ENCODE measurements at regions not wholly inside any gene's neighbourhood (a gene's known extent, or its start where the extent isn't known, plus 50 kb on each side); places are given as distances from the start of the nearest gene placed in this dataset.
"Not testable (repeated sequence)": the region's sequence is repeated elsewhere in the genome, so short reads cannot be mapped to it uniquely, and the experiment has no call there.

DNA sequence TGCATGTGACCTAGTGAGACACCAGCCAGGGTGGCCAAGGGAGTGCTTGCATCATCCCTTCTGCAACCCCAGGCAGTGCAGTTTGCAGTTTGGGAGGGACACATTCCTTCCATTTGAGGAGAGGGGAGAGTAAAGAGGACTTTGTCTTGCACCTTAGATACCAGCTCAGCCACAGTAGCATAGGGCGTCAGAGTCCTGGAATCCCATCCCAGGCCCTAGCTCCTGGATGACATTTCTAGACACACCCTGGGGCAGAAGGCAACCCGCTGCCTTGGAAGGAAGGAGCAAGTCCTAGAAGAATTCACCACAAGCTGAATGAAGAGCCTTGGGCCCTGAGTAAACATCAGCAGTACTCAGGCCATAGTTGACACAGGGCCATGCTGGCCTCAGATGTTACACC, 680.4 kb upstream of the IMPG1 start:
- Histone ChIP-seq H3K9me3 (ENCODE audit: insufficient read depth, low read depth, low read length) (no peaks in the 10 kb centered on the region), H3K4me2 (ENCODE audit: low read depth, low read length, poor library complexity, severe bottlenecking) (no peak overlapping the region), H3K4me3 (ENCODE audit: low read length, poor library complexity, severe bottlenecking) (no peak overlapping the region), H3K9me2 (replicated peaks; ENCODE audit: low read depth, low read length) (no peaks in the 10 kb centered on the region), H3K27me3 (ENCODE audit: insufficient read depth, low read length, poor library complexity, severe bottlenecking) (no peaks in the 10 kb centered on the region), H3K36me3 (ENCODE audit: insufficient read depth, low read length) (no peaks in the 10 kb centered on the region), H4K20me1 (ENCODE audit: insufficient read depth, low read length, poor library complexity, severe bottlenecking) (no peaks in the 10 kb centered on the region), H3K79me2 (ENCODE audit: insufficient read depth, low read length) (no peaks in the 10 kb centered on the region), H2AFZ (ENCODE audit: low read length) (no peak overlapping the region), H3K9ac (ENCODE audit: low read depth, low read length, poor library complexity, severe bottlenecking) (no peak overlapping the region), H3F3A (ENCODE audit: low read depth) (no peaks in the 10 kb centered on the region), H3K4me1 (ENCODE audit: insufficient read depth, low read length, poor library complexity, severe bottlenecking) (no peaks in the 10 kb centered on the region)
- TF ChIP-seq, protein P1, sequence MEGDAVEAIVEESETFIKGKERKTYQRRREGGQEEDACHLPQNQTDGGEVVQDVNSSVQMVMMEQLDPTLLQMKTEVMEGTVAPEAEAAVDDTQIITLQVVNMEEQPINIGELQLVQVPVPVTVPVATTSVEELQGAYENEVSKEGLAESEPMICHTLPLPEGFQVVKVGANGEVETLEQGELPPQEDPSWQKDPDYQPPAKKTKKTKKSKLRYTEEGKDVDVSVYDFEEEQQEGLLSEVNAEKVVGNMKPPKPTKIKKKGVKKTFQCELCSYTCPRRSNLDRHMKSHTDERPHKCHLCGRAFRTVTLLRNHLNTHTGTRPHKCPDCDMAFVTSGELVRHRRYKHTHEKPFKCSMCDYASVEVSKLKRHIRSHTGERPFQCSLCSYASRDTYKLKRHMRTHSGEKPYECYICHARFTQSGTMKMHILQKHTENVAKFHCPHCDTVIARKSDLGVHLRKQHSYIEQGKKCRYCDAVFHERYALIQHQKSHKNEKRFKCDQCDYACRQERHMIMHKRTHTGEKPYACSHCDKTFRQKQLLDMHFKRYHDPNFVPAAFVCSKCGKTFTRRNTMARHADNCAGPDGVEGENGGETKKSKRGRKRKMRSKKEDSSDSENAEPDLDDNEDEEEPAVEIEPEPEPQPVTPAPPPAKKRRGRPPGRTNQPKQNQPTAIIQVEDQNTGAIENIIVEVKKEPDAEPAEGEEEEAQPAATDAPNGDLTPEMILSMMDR (conservative IDR thresholded peaks at IDR 0.05; ENCODE audit: low read length): no peak
- no peak for TF ChIP-seq EZH2phosphoT487 (IDR thresholded peaks at IDR 0.05; ENCODE audit: borderline replicate concordance)

DNA sequence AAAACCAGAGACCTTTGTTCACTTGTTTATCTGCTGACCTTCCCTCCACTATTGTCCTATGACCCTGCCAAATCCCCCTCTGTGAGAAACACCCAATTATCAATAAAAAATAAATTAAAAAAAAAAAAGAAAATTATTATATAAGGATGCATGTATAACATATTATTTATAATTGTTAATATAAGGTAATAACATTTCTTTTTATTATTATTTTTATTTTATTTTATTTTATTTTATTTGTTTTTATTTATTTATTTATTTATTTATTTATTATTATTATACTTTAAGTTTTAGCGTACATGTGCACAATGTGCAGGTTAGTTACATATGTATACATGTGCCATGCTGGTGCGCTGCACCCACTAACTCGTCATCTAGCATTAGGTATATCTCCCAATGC, 672.9 kb upstream of the IMPG1 start:
- not testable (repeated sequence) for H3K4me1 ChIP-seq (ENCODE audit: insufficient read depth, low read length, poor library complexity, severe bottlenecking); H3K9me3 ChIP-seq (ENCODE audit: insufficient read depth, low read depth, low read length); H2AFZ ChIP-seq (ENCODE audit: low read length); H3K79me2 ChIP-seq (ENCODE audit: insufficient read depth, low read length); H3K27me3 ChIP-seq (ENCODE audit: insufficient read depth, low read length, poor library complexity, severe bottlenecking); H3K9me2 ChIP-seq (replicated peaks; ENCODE audit: low read depth, low read length); H3K4me2 ChIP-seq (ENCODE audit: low read depth, low read length, poor library complexity, severe bottlenecking); H4K20me1 ChIP-seq (ENCODE audit: insufficient read depth, low read length, poor library complexity, severe bottlenecking); H3F3A ChIP-seq (ENCODE audit: low read depth); H3K9ac ChIP-seq (ENCODE audit: low read depth, low read length, poor library complexity, severe bottlenecking); H3K36me3 ChIP-seq (ENCODE audit: insufficient read depth, low read length); H3K4me3 ChIP-seq (ENCODE audit: low read length, poor library complexity, severe bottlenecking)

DNA sequence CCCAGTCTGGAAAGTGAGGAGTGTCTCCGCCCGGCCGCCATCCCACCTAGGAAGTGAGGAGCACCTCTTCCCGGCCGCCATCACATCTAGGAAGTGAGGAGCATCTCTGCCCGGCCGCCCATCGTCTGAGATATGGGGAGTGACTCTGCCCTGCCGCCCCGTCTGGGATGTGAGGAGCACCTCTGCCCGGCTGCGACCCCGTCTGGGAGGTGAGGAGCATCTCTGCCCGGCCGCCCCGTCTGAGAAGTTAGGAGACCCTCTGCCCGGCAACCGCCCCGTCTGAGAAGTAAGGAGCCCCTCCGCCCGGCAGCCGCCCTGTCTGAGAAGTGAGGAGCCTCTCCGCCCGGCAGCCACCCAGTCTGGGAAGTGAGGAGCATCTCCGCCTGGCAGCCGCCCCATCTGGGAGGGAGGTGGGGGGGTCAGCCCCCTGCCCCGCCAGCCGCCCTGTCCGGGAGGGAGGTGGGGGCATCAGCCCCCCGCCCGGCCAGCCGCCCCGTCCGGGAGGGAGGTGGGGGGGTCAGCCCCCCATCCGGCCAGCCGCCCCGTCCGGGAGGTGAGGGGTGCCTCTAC, 671.8 kb upstream of the IMPG1 start:
- not testable (repeated sequence) for H3K79me2 ChIP-seq (ENCODE audit: insufficient read depth, low read length); H3K27me3 ChIP-seq (ENCODE audit: insufficient read depth, low read length, poor library complexity, severe bottlenecking); H4K20me1 ChIP-seq (ENCODE audit: insufficient read depth, low read length, poor library complexity, severe bottlenecking); H3K4me2 ChIP-seq (ENCODE audit: low read depth, low read length, poor library complexity, severe bottlenecking); H3K36me3 ChIP-seq (ENCODE audit: insufficient read depth, low read length); H3K9ac ChIP-seq (ENCODE audit: low read depth, low read length, poor library complexity, severe bottlenecking); H3F3A ChIP-seq (ENCODE audit: low read depth); H3K9me2 ChIP-seq (replicated peaks; ENCODE audit: low read depth, low read length); H3K9me3 ChIP-seq (ENCODE audit: insufficient read depth, low read depth, low read length); H3K4me1 ChIP-seq (ENCODE audit: insufficient read depth, low read length, poor library complexity, severe bottlenecking); H2AFZ ChIP-seq (ENCODE audit: low read length); H3K4me3 ChIP-seq (ENCODE audit: low read length, poor library complexity, severe bottlenecking)

DNA sequence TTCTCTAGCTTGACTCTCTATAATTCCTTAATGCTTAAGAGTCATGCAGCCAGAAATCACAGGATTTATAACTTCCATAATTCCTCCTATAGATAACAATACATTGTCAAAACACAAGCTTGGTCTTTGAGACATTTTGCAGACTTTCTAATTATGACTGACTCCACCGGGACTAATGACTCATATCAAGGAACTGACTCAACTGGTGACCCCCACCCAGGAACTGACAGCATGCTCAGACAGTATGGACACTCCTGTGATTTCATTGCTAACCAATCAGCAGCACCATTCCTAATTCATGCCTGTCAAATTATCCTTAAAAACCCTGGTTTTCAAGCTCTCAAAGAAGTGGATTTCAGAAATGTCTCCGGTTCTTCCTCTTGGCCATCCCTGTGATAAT, 670.5 kb upstream of the IMPG1 start:
- no peaks in the 10 kb centered on the region for H4K20me1 ChIP-seq (ENCODE audit: insufficient read depth, low read length, poor library complexity, severe bottlenecking)
- H3K79me2 ChIP-seq (ENCODE audit: insufficient read depth, low read length): no peaks in the 10 kb centered on the region
- no peak overlapping the region for H3K4me3 ChIP-seq (ENCODE audit: low read length, poor library complexity, severe bottlenecking)

More for the DNA sequence above, 670.5 kb upstream of the IMPG1 start:
- H3K36me3 ChIP-seq (ENCODE audit: insufficient read depth, low read length): no peaks in the 10 kb centered on the region
- TF ChIP-seq, protein P1 (conservative IDR thresholded peaks at IDR 0.05; ENCODE audit: low read length): no peak
- TF ChIP-seq EZH2phosphoT487 (IDR thresholded peaks at IDR 0.05; ENCODE audit: borderline replicate concordance): no peak
- no peak overlapping the region for H3K4me2 ChIP-seq (ENCODE audit: low read depth, low read length, poor library complexity, severe bottlenecking)
- H3K27me3 ChIP-seq (ENCODE audit: insufficient read depth, low read length, poor library complexity, severe bottlenecking): no peaks in the 10 kb centered on the region
- no peak overlapping the region for H2AFZ ChIP-seq (ENCODE audit: low read length)
- no peak overlapping the region for H3K9ac ChIP-seq (ENCODE audit: low read depth, low read length, poor library complexity, severe bottlenecking)
- H3F3A ChIP-seq (ENCODE audit: low read depth): no peaks in the 10 kb centered on the region
- H3K9me2 ChIP-seq (replicated peaks; ENCODE audit: low read depth, low read length): no peaks in the 10 kb centered on the region
- H3K9me3 ChIP-seq (ENCODE audit: insufficient read depth, low read depth, low read length): no peaks in the 10 kb centered on the region
- no peaks in the 10 kb centered on the region for H3K4me1 ChIP-seq (ENCODE audit: insufficient read depth, low read length, poor library complexity, severe bottlenecking)
